WTC11 (cell line): ENCODE measurements at regions not wholly inside any gene's neighbourhood (a gene's known extent, or its start where the extent isn't known, plus 50 kb on each side); places are given as distances from the start of the nearest gene placed in this dataset.

Experiments used
- ATAC-seq: fragments of 200-7000 bp; cut with Tn5 transposase; 2 replicates; pipeline ENCODE4 v1.10.0; 2021; ENCODE audit warnings: mild to moderate bottlenecking, moderate library complexity
- CTCF ChIA-PET: fragments of 300-600 bp; sonication (Branson Sonifier 250); formaldehyde crosslinking; loops from one replicate; lab custom pipeline; 2021; ENCODE audit warnings: antibody characterized with exemption; lab: Charles Lee
- POLR2A ChIA-PET: fragments of 350-600 bp; sonication (Branson Sonifier 250); formaldehyde crosslinking; loops from one replicate; lab custom pipeline; 2021; ENCODE audit warnings: antibody characterized with exemption; lab: Charles Lee
- DNase-seq: peaks from one replicate; pipeline ENCODE4 v3.0.0; 2021; ENCODE audit warnings: low spot score
- H3K27ac Mint-ChIP-seq: 2 replicates; pipeline ENCODE4 v1.8.0; 2021; ENCODE audit warnings: mixed read lengths
- H3K27me3 Mint-ChIP-seq: 2 replicates; pipeline ENCODE4 v1.8.0; 2021; ENCODE audit warnings: low read depth, mild to moderate bottlenecking, moderate library complexity, mixed read lengths
- H3K36me3 Mint-ChIP-seq: 2 replicates; pipeline ENCODE4 v1.8.0; 2021; ENCODE audit warnings: mixed read lengths
- H3K4me1 Mint-ChIP-seq: 2 replicates; pipeline ENCODE4 v1.8.0; 2022; ENCODE audit warnings: mixed read lengths
- H3K4me3 Mint-ChIP-seq: 2 replicates; pipeline ENCODE4 v1.8.0; 2021; ENCODE audit warnings: mild to moderate bottlenecking, moderate library complexity, mixed read lengths
- H3K9me3 Mint-ChIP-seq: 2 replicates; pipeline ENCODE4 v1.8.0; 2021; ENCODE audit warnings: mixed read lengths
- ATF1 ChIP-seq: sonication (generic); formaldehyde crosslinking; IDR thresholded peaks from 2 replicates; pipeline ENCODE4 v1.8.1; 2023; ENCODE audit warnings: mild to moderate bottlenecking, moderate library complexity, missing genetic modification reagents
- CREB1 ChIP-seq: sonication (generic); formaldehyde crosslinking; IDR thresholded peaks from 2 replicates; pipeline ENCODE4 v1.8.0; 2023; ENCODE audit warnings: mild to moderate bottlenecking, missing genetic modification reagents
- ELF4 ChIP-seq: sonication (generic); formaldehyde crosslinking; IDR thresholded peaks from 2 replicates; pipeline ENCODE4 v1.8.1; 2022; ENCODE audit warnings: low read depth, mild to moderate bottlenecking, moderate library complexity, missing genetic modification reagents
- GRHL2 ChIP-seq: fragments of 250-450 bp; sonication (Bioruptor Pico); IDR thresholded peaks from 2 replicates; pipeline ENCODE4 v1.8.0; 2022; ENCODE audit warnings: mild to moderate bottlenecking, moderate library complexity; ENCODE audit not compliant: insufficient replicate concordance, severe bottlenecking
- HMGA2 ChIP-seq: fragments of 250-450 bp; sonication (Bioruptor Pico); IDR thresholded peaks from 2 replicates; pipeline ENCODE4 v1.4.0; 2021; ENCODE audit warnings: mild to moderate bottlenecking, moderate library complexity
- JUN ChIP-seq: sonication (generic); formaldehyde crosslinking; IDR thresholded peaks from 2 replicates; pipeline ENCODE4 v1.8.0; 2023; ENCODE audit warnings: mild to moderate bottlenecking, missing genetic modification reagents
- MYBL2 ChIP-seq: sonication (generic); formaldehyde crosslinking; IDR thresholded peaks from 2 replicates; pipeline ENCODE4 v1.8.1; 2023; ENCODE audit warnings: mild to moderate bottlenecking, moderate library complexity, missing genetic modification reagents
- NR2C2 ChIP-seq: sonication (generic); formaldehyde crosslinking; IDR thresholded peaks from 2 replicates; pipeline ENCODE4 v1.8.0; 2022; ENCODE audit warnings: mild to moderate bottlenecking, missing genetic modification reagents
- PRRX2 ChIP-seq: fragments of 250-450 bp; sonication (Bioruptor Pico); IDR thresholded peaks from 2 replicates; pipeline ENCODE4 v1.8.0; 2021; ENCODE audit warnings: mild to moderate bottlenecking
- RELA ChIP-seq: sonication (generic); formaldehyde crosslinking; IDR thresholded peaks from 2 replicates; pipeline ENCODE4 v1.8.1; 2022; ENCODE audit warnings: missing genetic modification reagents, mild to moderate bottlenecking, borderline replicate concordance
- SMAD4 ChIP-seq: sonication (generic); formaldehyde crosslinking; IDR thresholded peaks from 2 replicates; pipeline ENCODE4 v1.8.0; 2022; ENCODE audit warnings: mild to moderate bottlenecking, missing genetic modification reagents
- SOX15 ChIP-seq: fragments of 250-450 bp; sonication (Bioruptor Pico); IDR thresholded peaks from 2 replicates; pipeline ENCODE4 v1.9.0; 2021; ENCODE audit warnings: mild to moderate bottlenecking
- ZBTB21 ChIP-seq: sonication (generic); formaldehyde crosslinking; IDR thresholded peaks from 2 replicates; pipeline ENCODE4 v1.8.1; 2023; ENCODE audit warnings: mild to moderate bottlenecking, missing genetic modification reagents, borderline replicate concordance
- ZNF138 ChIP-seq: sonication (generic); formaldehyde crosslinking; conservative IDR thresholded peaks from 2 replicates; pipeline ENCODE4 v1.8.1; 2022; ENCODE audit warnings: mild to moderate bottlenecking, moderate library complexity, missing genetic modification reagents
- ZNF263 ChIP-seq: sonication (generic); formaldehyde crosslinking; IDR thresholded peaks from 2 replicates; pipeline ENCODE4 v1.8.1; 2022; ENCODE audit warnings: low read depth, mild to moderate bottlenecking, moderate library complexity, missing genetic modification reagents
- TF ChIP-seq, protein P1 (sequence below): sonication (generic); formaldehyde crosslinking; IDR thresholded peaks from 2 replicates; pipeline ENCODE4 v1.8.0; 2023; ENCODE audit warnings: mild to moderate bottlenecking, missing genetic modification reagents
- TF ChIP-seq, protein P2 (sequence below): sonication (generic); formaldehyde crosslinking; IDR thresholded peaks from 2 replicates; pipeline ENCODE4 v1.8.1; 2023; ENCODE audit warnings: mild to moderate bottlenecking, missing genetic modification reagents
- TF ChIP-seq, protein P3 (sequence below): sonication (generic); formaldehyde crosslinking; IDR thresholded peaks from 2 replicates; pipeline ENCODE4 v1.8.0; 2022; ENCODE audit warnings: mild to moderate bottlenecking, missing genetic modification reagents
- TF ChIP-seq, protein P4 (sequence below): sonication (generic); formaldehyde crosslinking; IDR thresholded peaks from 2 replicates; pipeline ENCODE4 v1.8.0; 2022; ENCODE audit warnings: mild to moderate bottlenecking, missing genetic modification reagents
- TF ChIP-seq, protein P5 (sequence below): fragments of 250-450 bp; sonication (Bioruptor Pico); IDR thresholded peaks from 2 replicates; pipeline ENCODE4 v1.8.0; 2021; ENCODE audit warnings: mild to moderate bottlenecking
- TF ChIP-seq, protein P6 (sequence below): sonication (generic); formaldehyde crosslinking; IDR thresholded peaks from 2 replicates; pipeline ENCODE4 v1.8.1; 2023; ENCODE audit warnings: mild to moderate bottlenecking, missing genetic modification reagents
- TF ChIP-seq, protein P7 (sequence below): sonication (generic); formaldehyde crosslinking; IDR thresholded peaks from 2 replicates; pipeline ENCODE4 v1.8.1; 2023; ENCODE audit warnings: mild to moderate bottlenecking, missing genetic modification reagents, borderline replicate concordance

DNA sequence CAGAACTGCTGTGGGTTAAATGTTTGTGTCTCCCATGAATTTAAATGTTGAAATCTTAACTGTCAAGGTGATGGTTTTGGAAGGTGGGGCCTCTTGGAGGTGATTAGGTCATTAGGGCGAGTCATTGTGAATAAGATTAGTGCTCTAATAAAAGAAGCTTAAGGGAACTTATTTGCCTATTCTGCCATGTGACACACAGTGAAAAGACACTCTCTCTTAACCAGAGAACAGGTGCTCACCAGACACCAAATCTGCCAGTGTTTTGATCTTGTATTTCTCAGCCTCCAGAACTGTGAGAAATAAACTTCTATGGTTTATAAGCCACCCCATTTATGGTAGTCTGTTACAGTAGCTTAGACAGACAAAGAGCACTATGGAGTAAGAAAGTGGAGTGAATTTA, 117.9 kb upstream of the SV2C start:
- ChIA-PET POLR2A (no interaction called here), CTCF (no interaction called here)
- H3K4me1 Mint-ChIP-seq = no peaks in the 10 kb centered on the region
- H3K36me3 Mint-ChIP-seq = peaks cover 34% of the 10 kb centered on the region
- no peak for TF ChIP-seq CREB1
- TF ChIP-seq SOX15 (CRISPR knock-in tag) = no peak
- TF ChIP-seq PRRX2 = no peak
- no peak for TF ChIP-seq ZNF263
- TF ChIP-seq ELF4 (CRISPR knock-in tag) = no peak
- no peak for TF ChIP-seq JUN (CRISPR knock-in tag)
- TF ChIP-seq, protein P1, sequence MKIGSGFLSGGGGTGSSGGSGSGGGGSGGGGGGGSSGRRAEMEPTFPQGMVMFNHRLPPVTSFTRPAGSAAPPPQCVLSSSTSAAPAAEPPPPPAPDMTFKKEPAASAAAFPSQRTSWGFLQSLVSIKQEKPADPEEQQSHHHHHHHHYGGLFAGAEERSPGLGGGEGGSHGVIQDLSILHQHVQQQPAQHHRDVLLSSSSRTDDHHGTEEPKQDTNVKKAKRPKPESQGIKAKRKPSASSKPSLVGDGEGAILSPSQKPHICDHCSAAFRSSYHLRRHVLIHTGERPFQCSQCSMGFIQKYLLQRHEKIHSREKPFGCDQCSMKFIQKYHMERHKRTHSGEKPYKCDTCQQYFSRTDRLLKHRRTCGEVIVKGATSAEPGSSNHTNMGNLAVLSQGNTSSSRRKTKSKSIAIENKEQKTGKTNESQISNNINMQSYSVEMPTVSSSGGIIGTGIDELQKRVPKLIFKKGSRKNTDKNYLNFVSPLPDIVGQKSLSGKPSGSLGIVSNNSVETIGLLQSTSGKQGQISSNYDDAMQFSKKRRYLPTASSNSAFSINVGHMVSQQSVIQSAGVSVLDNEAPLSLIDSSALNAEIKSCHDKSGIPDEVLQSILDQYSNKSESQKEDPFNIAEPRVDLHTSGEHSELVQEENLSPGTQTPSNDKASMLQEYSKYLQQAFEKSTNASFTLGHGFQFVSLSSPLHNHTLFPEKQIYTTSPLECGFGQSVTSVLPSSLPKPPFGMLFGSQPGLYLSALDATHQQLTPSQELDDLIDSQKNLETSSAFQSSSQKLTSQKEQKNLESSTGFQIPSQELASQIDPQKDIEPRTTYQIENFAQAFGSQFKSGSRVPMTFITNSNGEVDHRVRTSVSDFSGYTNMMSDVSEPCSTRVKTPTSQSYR (CRISPR knock-in tag) = no peak
- TF ChIP-seq, protein P2, sequence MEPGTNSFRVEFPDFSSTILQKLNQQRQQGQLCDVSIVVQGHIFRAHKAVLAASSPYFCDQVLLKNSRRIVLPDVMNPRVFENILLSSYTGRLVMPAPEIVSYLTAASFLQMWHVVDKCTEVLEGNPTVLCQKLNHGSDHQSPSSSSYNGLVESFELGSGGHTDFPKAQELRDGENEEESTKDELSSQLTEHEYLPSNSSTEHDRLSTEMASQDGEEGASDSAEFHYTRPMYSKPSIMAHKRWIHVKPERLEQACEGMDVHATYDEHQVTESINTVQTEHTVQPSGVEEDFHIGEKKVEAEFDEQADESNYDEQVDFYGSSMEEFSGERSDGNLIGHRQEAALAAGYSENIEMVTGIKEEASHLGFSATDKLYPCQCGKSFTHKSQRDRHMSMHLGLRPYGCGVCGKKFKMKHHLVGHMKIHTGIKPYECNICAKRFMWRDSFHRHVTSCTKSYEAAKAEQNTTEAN (CRISPR knock-in tag) = no peak
- no peak for TF ChIP-seq GRHL2
- peaks cover 4% of the 10 kb centered on the region; the same call in 1 of the 2 replicates for H3K27me3 Mint-ChIP-seq
- H3K4me3 Mint-ChIP-seq = no peak overlapping the region
- ATAC-seq = no peak
- no peak for DNase-seq
- H3K9me3 Mint-ChIP-seq = peaks cover 49% of the 10 kb centered on the region
- H3K27ac Mint-ChIP-seq = no peak overlapping the region

DNA sequence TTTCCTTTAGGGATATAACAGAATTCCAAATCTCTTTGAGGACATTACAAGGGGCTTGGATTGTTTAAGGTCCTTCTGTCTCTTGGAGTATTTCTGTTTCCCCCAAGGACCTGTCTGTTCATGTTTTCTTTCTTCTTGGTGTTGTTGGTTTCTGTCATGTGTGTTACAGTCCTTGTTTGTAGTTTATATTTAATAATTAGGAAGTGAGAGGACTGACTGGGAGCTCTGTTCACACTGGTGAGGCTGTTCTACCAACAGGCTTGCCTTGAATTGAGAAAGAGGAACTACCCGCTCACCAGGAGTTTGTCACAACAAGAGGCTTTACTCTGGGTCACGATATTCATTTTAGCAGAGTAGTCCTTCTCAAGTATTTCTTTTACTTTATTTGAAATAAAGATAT, 119.2 kb upstream of the SV2C start:
- Mint-ChIP-seq H3K4me1 (no peaks in the 10 kb centered on the region), H3K27ac (no peak overlapping the region), H3K4me3 (no peak overlapping the region), H3K27me3 (peaks cover 4% of the 10 kb centered on the region), H3K9me3 (peaks cover 37% of the 10 kb centered on the region), H3K36me3 (peaks cover 26% of the 10 kb centered on the region)
- TF ChIP-seq, protein P3, sequence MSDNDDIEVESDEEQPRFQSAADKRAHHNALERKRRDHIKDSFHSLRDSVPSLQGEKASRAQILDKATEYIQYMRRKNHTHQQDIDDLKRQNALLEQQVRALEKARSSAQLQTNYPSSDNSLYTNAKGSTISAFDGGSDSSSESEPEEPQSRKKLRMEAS (CRISPR knock-in tag) = no peak
- TF ChIP-seq, protein P4, sequence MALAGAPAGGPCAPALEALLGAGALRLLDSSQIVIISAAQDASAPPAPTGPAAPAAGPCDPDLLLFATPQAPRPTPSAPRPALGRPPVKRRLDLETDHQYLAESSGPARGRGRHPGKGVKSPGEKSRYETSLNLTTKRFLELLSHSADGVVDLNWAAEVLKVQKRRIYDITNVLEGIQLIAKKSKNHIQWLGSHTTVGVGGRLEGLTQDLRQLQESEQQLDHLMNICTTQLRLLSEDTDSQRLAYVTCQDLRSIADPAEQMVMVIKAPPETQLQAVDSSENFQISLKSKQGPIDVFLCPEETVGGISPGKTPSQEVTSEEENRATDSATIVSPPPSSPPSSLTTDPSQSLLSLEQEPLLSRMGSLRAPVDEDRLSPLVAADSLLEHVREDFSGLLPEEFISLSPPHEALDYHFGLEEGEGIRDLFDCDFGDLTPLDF (CRISPR knock-in tag) = no peak
- no peak for TF ChIP-seq ZBTB21 (CRISPR knock-in tag)
- no peak for DNase-seq
- POLR2A ChIA-PET = no interaction called here
- ATAC-seq = no peak
- CTCF ChIA-PET = no interaction called here

DNA sequence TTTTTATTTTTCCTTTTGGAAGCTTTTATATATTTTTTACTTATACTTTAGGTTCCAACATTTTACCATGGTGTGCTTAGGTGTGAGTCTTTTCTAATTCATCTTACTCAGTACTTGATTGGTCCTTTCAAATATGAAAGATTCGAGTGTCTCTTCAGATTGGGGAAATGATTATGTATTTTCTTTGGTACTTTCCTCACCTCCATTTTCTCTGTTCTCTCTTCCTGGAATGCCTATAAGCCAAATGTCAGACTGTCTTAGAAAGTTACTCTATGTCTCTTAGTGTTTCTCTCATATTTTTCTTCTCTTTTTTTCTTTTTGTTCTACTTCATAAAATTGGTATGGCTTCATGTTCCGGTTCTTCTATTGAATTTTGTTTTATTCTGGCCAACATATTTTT, 119.6 kb upstream of the SV2C start:
- Mint-ChIP-seq H3K36me3 (peaks cover 22% of the 10 kb centered on the region), H3K27ac (no peak overlapping the region), H3K4me1 (no peaks in the 10 kb centered on the region), H3K4me3 (no peak overlapping the region), H3K9me3 (peaks cover 34% of the 10 kb centered on the region), H3K27me3 (peaks cover 4% of the 10 kb centered on the region)
- DNase-seq (no peak), ATAC-seq (no peak)
- ChIA-PET POLR2A (no interaction called here), CTCF (no interaction called here)
- TF ChIP-seq, protein P5, sequence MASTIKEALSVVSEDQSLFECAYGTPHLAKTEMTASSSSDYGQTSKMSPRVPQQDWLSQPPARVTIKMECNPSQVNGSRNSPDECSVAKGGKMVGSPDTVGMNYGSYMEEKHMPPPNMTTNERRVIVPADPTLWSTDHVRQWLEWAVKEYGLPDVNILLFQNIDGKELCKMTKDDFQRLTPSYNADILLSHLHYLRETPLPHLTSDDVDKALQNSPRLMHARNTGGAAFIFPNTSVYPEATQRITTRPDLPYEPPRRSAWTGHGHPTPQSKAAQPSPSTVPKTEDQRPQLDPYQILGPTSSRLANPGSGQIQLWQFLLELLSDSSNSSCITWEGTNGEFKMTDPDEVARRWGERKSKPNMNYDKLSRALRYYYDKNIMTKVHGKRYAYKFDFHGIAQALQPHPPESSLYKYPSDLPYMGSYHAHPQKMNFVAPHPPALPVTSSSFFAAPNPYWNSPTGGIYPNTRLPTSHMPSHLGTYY = no peak
- TF ChIP-seq NR2C2 (CRISPR knock-in tag) (no peak), ELF4 (CRISPR knock-in tag) (no peak), GRHL2 (no peak), ZNF138 (CRISPR knock-in tag) (no peak), HMGA2 (no peak), MYBL2 (CRISPR knock-in tag) (no peak), RELA (CRISPR knock-in tag) (no peak), SMAD4 (CRISPR knock-in tag) (no peak), ATF1 (CRISPR knock-in tag) (no peak)
- TF ChIP-seq, protein P6, sequence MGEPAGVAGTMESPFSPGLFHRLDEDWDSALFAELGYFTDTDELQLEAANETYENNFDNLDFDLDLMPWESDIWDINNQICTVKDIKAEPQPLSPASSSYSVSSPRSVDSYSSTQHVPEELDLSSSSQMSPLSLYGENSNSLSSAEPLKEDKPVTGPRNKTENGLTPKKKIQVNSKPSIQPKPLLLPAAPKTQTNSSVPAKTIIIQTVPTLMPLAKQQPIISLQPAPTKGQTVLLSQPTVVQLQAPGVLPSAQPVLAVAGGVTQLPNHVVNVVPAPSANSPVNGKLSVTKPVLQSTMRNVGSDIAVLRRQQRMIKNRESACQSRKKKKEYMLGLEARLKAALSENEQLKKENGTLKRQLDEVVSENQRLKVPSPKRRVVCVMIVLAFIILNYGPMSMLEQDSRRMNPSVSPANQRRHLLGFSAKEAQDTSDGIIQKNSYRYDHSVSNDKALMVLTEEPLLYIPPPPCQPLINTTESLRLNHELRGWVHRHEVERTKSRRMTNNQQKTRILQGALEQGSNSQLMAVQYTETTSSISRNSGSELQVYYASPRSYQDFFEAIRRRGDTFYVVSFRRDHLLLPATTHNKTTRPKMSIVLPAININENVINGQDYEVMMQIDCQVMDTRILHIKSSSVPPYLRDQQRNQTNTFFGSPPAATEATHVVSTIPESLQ (CRISPR knock-in tag) = no peak
- TF ChIP-seq, protein P7, sequence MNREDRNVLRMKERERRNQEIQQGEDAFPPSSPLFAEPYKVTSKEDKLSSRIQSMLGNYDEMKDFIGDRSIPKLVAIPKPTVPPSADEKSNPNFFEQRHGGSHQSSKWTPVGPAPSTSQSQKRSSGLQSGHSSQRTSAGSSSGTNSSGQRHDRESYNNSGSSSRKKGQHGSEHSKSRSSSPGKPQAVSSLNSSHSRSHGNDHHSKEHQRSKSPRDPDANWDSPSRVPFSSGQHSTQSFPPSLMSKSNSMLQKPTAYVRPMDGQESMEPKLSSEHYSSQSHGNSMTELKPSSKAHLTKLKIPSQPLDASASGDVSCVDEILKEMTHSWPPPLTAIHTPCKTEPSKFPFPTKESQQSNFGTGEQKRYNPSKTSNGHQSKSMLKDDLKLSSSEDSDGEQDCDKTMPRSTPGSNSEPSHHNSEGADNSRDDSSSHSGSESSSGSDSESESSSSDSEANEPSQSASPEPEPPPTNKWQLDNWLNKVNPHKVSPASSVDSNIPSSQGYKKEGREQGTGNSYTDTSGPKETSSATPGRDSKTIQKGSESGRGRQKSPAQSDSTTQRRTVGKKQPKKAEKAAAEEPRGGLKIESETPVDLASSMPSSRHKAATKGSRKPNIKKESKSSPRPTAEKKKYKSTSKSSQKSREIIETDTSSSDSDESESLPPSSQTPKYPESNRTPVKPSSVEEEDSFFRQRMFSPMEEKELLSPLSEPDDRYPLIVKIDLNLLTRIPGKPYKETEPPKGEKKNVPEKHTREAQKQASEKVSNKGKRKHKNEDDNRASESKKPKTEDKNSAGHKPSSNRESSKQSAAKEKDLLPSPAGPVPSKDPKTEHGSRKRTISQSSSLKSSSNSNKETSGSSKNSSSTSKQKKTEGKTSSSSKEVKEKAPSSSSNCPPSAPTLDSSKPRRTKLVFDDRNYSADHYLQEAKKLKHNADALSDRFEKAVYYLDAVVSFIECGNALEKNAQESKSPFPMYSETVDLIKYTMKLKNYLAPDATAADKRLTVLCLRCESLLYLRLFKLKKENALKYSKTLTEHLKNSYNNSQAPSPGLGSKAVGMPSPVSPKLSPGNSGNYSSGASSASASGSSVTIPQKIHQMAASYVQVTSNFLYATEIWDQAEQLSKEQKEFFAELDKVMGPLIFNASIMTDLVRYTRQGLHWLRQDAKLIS (CRISPR knock-in tag) = no peak
